ENCODE measurements at regions not wholly inside any gene's neighbourhood (a gene's known extent, or its start where the extent isn't known, plus 50 kb on each side); places are given as distances from the start of the nearest gene placed in this dataset.
"Not testable (repeated sequence)": the region's sequence is repeated elsewhere in the genome, so short reads cannot be mapped to it uniquely, and the experiment has no call there.

- Histone ChIP-seq H3K27ac (no peak overlapping the region), H3K4me3 (no peak overlapping the region), H3K27me3 (replicated peaks in 1 of 7) (no peaks in the 10 kb centered on the region), H3K36me3 (peaks cover 0 to 19% (median 0%) of the 10 kb centered on the region in 6 donors), H3K4me1 (peaks cover 0 to 11% (median 0%) of the 10 kb centered on the region in 6 donors), H3K9me3 (peaks cover 0 to 15% (median 5%) of the 10 kb centered on the region in 8 donors)
- TF ChIP-seq, protein P1, sequence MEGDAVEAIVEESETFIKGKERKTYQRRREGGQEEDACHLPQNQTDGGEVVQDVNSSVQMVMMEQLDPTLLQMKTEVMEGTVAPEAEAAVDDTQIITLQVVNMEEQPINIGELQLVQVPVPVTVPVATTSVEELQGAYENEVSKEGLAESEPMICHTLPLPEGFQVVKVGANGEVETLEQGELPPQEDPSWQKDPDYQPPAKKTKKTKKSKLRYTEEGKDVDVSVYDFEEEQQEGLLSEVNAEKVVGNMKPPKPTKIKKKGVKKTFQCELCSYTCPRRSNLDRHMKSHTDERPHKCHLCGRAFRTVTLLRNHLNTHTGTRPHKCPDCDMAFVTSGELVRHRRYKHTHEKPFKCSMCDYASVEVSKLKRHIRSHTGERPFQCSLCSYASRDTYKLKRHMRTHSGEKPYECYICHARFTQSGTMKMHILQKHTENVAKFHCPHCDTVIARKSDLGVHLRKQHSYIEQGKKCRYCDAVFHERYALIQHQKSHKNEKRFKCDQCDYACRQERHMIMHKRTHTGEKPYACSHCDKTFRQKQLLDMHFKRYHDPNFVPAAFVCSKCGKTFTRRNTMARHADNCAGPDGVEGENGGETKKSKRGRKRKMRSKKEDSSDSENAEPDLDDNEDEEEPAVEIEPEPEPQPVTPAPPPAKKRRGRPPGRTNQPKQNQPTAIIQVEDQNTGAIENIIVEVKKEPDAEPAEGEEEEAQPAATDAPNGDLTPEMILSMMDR (IDR thresholded peaks at IDR 0.05 in 8 of 11, conservative IDR thresholded peaks at IDR 0.05 in 3 of 11): no peak
- TF ChIP-seq POLR2AphosphoS5 (IDR thresholded peaks at IDR 0.05): no peak
- no peak for TF ChIP-seq POLR2A (IDR thresholded peaks at IDR 0.05)
- DNase-seq: no peak
- 90 to 100% (median 94%) methylated on average over 1 of the region's 1 CpG for WGBS, 5 donors
- intact Hi-C loops (cut with DNase I; ENCODE audit: low total_unique reads): no loop called here
Measured at GRCh38 chr2:54040685-54041084, 69.9 kb upstream of the PSME4 start.

- Histone ChIP-seq H3K36me3 (peaks cover 0 to 15% (median 0%) of the 10 kb centered on the region in 6 donors), H3K4me1 (peaks cover 0 to 11% (median 0%) of the 10 kb centered on the region in 6 donors), H3K9me3 (peaks cover 0 to 10% (median 3%) of the 10 kb centered on the region in 8 donors), H3K4me3 (no peak overlapping the region), H3K27ac (no peak overlapping the region), H3K27me3 (replicated peaks in 1 of 7) (no peaks in the 10 kb centered on the region)
- intact Hi-C loops (cut with DNase I; ENCODE audit: low total_unique reads): no loop called here
- no peak for DNase-seq
- 82 to 93% (median 84%) methylated on average over 2 of the region's 2 CpGs for WGBS, 5 donors
- TF ChIP-seq POLR2A (IDR thresholded peaks at IDR 0.05) (no peak), POLR2AphosphoS5 (IDR thresholded peaks at IDR 0.05) (no peak)
- TF ChIP-seq, protein P1 (IDR thresholded peaks at IDR 0.05 in 8 of 11, conservative IDR thresholded peaks at IDR 0.05 in 3 of 11): no peak
Measured at GRCh38 chr2:54040250-54040649, 69.5 kb upstream of the PSME4 start.

- intact Hi-C loops (cut with DNase I; ENCODE audit: low total_unique reads): no loop called here
- no peaks in the 10 kb centered on the region for H3K9me3 ChIP-seq
- DNase-seq: no peak
- 94 to 100% (median 96%) methylated on average over 1 of the region's 1 CpG for WGBS, 5 donors
- H3K4me3 ChIP-seq: no peak overlapping the region
- no peak overlapping the region for H3K27ac ChIP-seq
- TF ChIP-seq POLR2AphosphoS5 (IDR thresholded peaks at IDR 0.05): no peak
- TF ChIP-seq, protein P1 (IDR thresholded peaks at IDR 0.05 in 8 of 11, conservative IDR thresholded peaks at IDR 0.05 in 3 of 11): no peak
- TF ChIP-seq POLR2A (IDR thresholded peaks at IDR 0.05): no peak
- H3K36me3 ChIP-seq: peaks cover 0 to 11% (median 0%) of the 10 kb centered on the region in 6 donors
- H3K27me3 ChIP-seq (replicated peaks in 1 of 7): no peaks in the 10 kb centered on the region
- H3K4me1 ChIP-seq: peaks cover 0 to 11% (median 0%) of the 10 kb centered on the region in 6 donors
Measured at GRCh38 chr2:54038835-54039234, 68.0 kb upstream of the PSME4 start.

DNA sequence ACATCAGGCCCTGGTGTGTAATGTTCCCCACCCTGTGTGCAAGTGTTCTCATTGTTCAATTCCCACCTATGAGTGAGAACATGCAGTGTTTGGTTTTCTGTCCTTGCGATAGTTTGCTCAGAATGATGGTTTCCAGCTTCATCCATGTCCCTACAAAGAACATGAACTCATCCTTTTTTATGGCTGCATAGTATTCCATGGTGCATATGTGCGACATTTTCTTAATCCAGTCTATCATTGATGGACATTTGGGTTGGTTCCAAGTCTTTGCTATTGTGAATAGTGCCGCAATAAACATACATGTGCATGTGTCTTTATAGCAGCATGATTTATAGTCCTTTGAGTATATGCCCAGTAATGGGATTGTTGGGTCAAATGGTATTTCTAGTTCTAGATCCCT lies 60.5 kb upstream of the PSME4 start:
- WGBS, 5 donors: 89 to 100% (median 98%) methylated on average over 1 to 3 of the region's 3 CpGs
- H3K9me3 ChIP-seq; H3K27me3 ChIP-seq (replicated peaks in 1 of 7); intact Hi-C loops (cut with DNase I; ENCODE audit: low total_unique reads); H3K27ac ChIP-seq; H3K4me3 ChIP-seq; H3K36me3 ChIP-seq; H3K4me1 ChIP-seq; DNase-seq: not testable (repeated sequence)

DNA sequence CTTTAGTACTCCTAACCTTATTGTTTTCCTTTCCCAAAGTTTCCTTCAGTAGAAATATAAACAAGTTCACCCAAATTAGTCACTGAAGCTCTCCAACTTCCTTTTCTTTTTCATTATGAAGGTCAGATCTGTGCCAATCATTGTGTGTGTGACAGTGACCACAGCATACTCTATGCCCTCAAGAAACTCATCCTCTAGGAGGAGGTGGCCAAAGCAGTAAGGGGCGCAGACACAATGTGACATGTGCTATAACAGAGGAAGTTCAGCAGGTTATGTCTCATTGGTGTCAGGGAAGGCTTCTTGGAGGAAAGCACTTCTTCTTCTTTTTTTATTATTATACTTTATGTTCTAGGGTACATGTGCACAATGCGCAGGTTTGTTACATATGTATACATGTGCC lies 60.0 kb upstream of the PSME4 start:
- Histone ChIP-seq H3K36me3 (no peaks in the 10 kb centered on the region), H3K4me3 (no peak overlapping the region), H3K4me1 (peaks cover 0 to 6% (median 0%) of the 10 kb centered on the region in 6 donors), H3K27me3 (replicated peaks in 1 of 7) (no peaks in the 10 kb centered on the region), H3K9me3 (peaks cover 0 to 6% (median 2%) of the 10 kb centered on the region in 8 donors), H3K27ac (peak overlapping the region in 3 of 8 donors; percentile 28 to 54 (median 35))
- no peak for TF ChIP-seq POLR2AphosphoS5 (IDR thresholded peaks at IDR 0.05)
- TF ChIP-seq, protein P1 (IDR thresholded peaks at IDR 0.05 in 8 of 11, conservative IDR thresholded peaks at IDR 0.05 in 3 of 11): no peak
- no peak for TF ChIP-seq POLR2A (IDR thresholded peaks at IDR 0.05)
- DNase-seq: no peak
- 87 to 98% (median 88%) methylated on average over 2 of the region's 2 CpGs for WGBS, 5 donors
- intact Hi-C loops (cut with DNase I; ENCODE audit: low total_unique reads): no loop called here
